Thoracic aorta (tissue), 2 donors: ENCODE measurements at regions not wholly inside any gene's neighbourhood (a gene's known extent, or its start where the extent isn't known, plus 50 kb on each side); places are given as distances from the start of the nearest gene placed in this dataset.

ENCODE experiments used
- ATAC-seq: fragments of 150-250 bp; one replicate; pipeline ENCODE4 v1.8.0; 2017; ENCODE audit warnings: low read depth; ENCODE audit not compliant: insufficient number of reproducible peaks, low FRiP score
- DNase-seq: peaks from one replicate; pipeline ENCODE4 v3.0.0-alpha.2; 2020; ENCODE audit warnings: low spot score
- H3K27ac ChIP-seq, 2 donors: fragments of 200-600 bp; sonication (generic); 1 replicate in 1 of 2; 2 replicates in 1 of 2; pipeline ENCODE4 v1.5.1; 2016; ENCODE audit warnings: mild to moderate bottlenecking in 2 of 2, moderate library complexity in 2 of 2
- H3K27me3 ChIP-seq: fragments of 200-600 bp; sonication (generic); replicated peaks from 2 replicates; pipeline ENCODE4 v1.6.0; 2016; ENCODE audit warnings: mild to moderate bottlenecking; ENCODE audit not compliant: insufficient read depth
- H3K36me3 ChIP-seq: fragments of 200-600 bp; sonication (generic); one replicate; pipeline ENCODE4 v1.5.1; 2016
- H3K4me1 ChIP-seq, 2 donors: fragments of 200-600 bp; sonication (generic); 1 replicate in 1 of 2; 2 replicates in 1 of 2; pipeline versions ENCODE4 v1.5.1 to v1.6.0; 2016; ENCODE audit warnings: low read depth in 2 of 2, mild to moderate bottlenecking in 1 of 2; ENCODE audit not compliant: control insufficient read depth in 1 of 2
- H3K4me3 ChIP-seq: fragments of 200-600 bp; sonication (generic); 2 replicates; pipeline ENCODE4 v1.5.1; 2016; ENCODE audit warnings: mild to moderate bottlenecking
- H3K9me3 ChIP-seq: fragments of 200-600 bp; sonication (generic); 2 replicates; pipeline ENCODE4 v1.5.1; 2016
- CTCF ChIP-seq: fragments of 200-600 bp; sonication (generic); IDR thresholded peaks from one replicate; pipeline ENCODE4 v1.5.1; 2019; ENCODE audit warnings: antibody characterized with exemption

- DNase-seq (no peak), ATAC-seq (no peak)
- no peak for TF ChIP-seq CTCF
- Histone ChIP-seq H3K36me3 (no peaks in the 10 kb centered on the region), H3K4me1 (no peaks in the 10 kb centered on the region), H3K9me3 (no peaks in the 10 kb centered on the region), H3K27ac (no peak overlapping the region), H3K27me3 (no peaks in the 10 kb centered on the region), H3K4me3 (no peak overlapping the region)
Measured at GRCh38 chr3:128569756-128570155, 76.8 kb upstream of the GATA2 start.

DNA sequence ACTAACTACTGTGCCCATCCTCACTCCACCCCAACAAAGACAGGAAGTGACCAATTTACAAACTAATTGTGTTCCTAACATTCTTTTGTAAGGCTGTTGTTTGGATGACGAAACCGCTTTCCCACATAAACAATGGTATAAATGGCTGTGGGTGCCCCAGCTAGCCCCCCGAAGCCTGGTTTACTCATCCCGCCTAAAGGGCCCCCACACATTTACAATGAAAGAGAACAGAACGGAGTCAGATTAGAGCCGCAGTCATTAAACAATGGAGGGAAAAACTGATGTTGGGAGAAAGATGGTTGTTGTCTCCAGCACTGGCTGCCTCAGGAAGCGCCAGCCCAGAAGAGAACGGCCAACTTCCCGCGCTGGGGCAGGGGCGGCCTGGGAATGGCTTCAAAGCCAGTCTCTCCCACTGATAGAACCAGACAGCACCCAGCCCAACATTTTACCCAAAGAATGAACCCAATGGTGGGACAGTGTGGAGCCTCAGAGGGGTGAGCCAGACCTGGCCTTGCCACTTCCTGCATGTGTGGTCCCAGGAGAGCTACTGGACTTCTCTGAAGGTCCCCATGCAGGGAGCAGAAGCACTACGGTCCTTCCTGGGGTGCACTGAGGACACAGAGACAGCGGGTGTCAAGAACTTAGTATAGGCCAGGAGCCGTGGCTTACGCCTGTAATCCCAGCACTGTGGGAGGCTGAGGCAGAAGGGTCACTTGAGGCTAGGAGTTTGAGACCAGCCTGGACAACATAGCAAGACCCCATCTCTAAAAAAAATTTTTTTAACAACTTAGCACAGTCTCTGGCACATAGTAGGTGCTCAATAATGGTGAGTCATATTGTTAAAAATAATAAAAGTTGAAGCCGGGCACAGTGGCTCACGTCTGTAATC is 75.8 kb upstream of the GATA2 start:
- no peak for TF ChIP-seq CTCF
- no peaks in the 10 kb centered on the region for H3K27me3 ChIP-seq
- no peaks in the 10 kb centered on the region for H3K9me3 ChIP-seq
- H3K36me3 ChIP-seq: no peaks in the 10 kb centered on the region
- no peak for DNase-seq
- ATAC-seq: no peak
- no peak overlapping the region for H3K27ac ChIP-seq
- H3K4me1 ChIP-seq: no peaks in the 10 kb centered on the region
- H3K4me3 ChIP-seq: no peak overlapping the region

GRCh38 chr3:128567705-128568356 is 74.8 kb upstream of the GATA2 start:
- Histone ChIP-seq H3K4me1 (no peaks in the 10 kb centered on the region), H3K27me3 (no peaks in the 10 kb centered on the region), H3K36me3 (no peaks in the 10 kb centered on the region), H3K9me3 (no peaks in the 10 kb centered on the region), H3K27ac (no peak overlapping the region), H3K4me3 (no peak overlapping the region)
- TF ChIP-seq CTCF: no peak
- DNase-seq (no peak), ATAC-seq (no peak)

- Histone ChIP-seq H3K4me1 (no peaks in the 10 kb centered on the region), H3K27me3 (no peaks in the 10 kb centered on the region), H3K9me3 (no peaks in the 10 kb centered on the region), H3K36me3 (no peaks in the 10 kb centered on the region), H3K4me3 (no peak overlapping the region), H3K27ac (no peak overlapping the region)
- DNase-seq (no peak), ATAC-seq (no peak)
- no peak for TF ChIP-seq CTCF
Measured at GRCh38 chr3:128567141-128567540, 74.1 kb upstream of the GATA2 start.

DNA sequence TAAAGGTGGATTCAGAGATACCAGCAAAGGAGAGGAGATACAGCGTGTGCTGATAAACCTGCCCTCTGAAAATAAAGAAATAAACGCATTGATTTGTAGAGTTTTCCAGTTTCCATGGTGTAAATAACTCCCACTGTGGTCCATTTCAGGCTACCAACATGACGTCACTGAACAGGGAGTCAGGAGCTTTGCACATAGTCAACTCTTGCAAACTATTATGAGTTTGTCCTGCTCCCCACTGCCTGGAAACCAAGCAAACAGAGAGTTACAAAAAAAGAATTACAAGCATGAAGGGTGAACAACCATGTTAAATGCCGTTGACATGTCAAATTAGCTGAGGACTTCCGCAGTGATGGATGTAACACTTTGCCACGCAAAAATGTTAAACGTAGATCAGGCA is 70.4 kb upstream of the GATA2 start:
- no peak overlapping the region for H3K4me3 ChIP-seq
- DNase-seq (no peak), ATAC-seq (no peak)
- no peak overlapping the region for H3K27ac ChIP-seq
- H3K36me3 ChIP-seq: no peaks in the 10 kb centered on the region
- H3K27me3 ChIP-seq: no peaks in the 10 kb centered on the region
- no peaks in the 10 kb centered on the region for H3K4me1 ChIP-seq
- H3K9me3 ChIP-seq: no peaks in the 10 kb centered on the region
- TF ChIP-seq CTCF: no peak
